OCI-LY1 (cell line): ENCODE measurements at regions not wholly inside any gene's neighbourhood (a gene's known extent, or its start where the extent isn't known, plus 50 kb on each side); places are given as distances from the start of the nearest gene placed in this dataset.
"Not testable (repeated sequence)": the region's sequence is repeated elsewhere in the genome, so short reads cannot be mapped to it uniquely, and the experiment has no call there.

Experiments
- H2AFZ ChIP-seq: fragments of 200-600 bp; sonication (generic), shearing (Covaris generic); 2 replicates; pipeline ENCODE4 v1.6.0; 2014; ENCODE audit warnings: antibody characterized with exemption, mild to moderate bottlenecking, low read length
- H3F3A ChIP-seq: fragments of 200-600 bp; sonication (generic), shearing (Covaris generic); 2 replicates; pipeline ENCODE4 v1.6.0; 2014; ENCODE audit warnings: mild to moderate bottlenecking, antibody characterized with exemption, low read length, moderate library complexity; ENCODE audit not compliant: insufficient read depth
- H3K27ac ChIP-seq: fragments of 200-600 bp; sonication (generic); 2 replicates; pipeline ENCODE4 v1.5.1; 2014; ENCODE audit warnings: low read length, mixed run types, mild to moderate bottlenecking, low read depth; ENCODE audit not compliant: poor library complexity, severe bottlenecking
- H3K27me3 ChIP-seq: fragments of 200-600 bp; sonication (generic); 2 replicates; pipeline ENCODE4 v1.6.0; 2014; ENCODE audit warnings: antibody characterized with exemption, mild to moderate bottlenecking, low read length, moderate library complexity; ENCODE audit not compliant: insufficient read depth
- H3K36me3 ChIP-seq: fragments of 200-600 bp; sonication (generic); 2 replicates; pipeline ENCODE4 v1.6.1; 2014; ENCODE audit warnings: mild to moderate bottlenecking, antibody characterized with exemption, low read length, moderate library complexity, mixed read lengths; ENCODE audit not compliant: insufficient read depth
- H3K4me1 ChIP-seq: fragments of 200-600 bp; sonication (generic); 2 replicates; pipeline ENCODE4 v1.5.1; 2014; ENCODE audit warnings: mild to moderate bottlenecking, low read length, moderate library complexity; ENCODE audit not compliant: insufficient read depth, severe bottlenecking
- H3K4me2 ChIP-seq: fragments of 200-600 bp; sonication (generic), shearing (Covaris generic); 2 replicates; pipeline ENCODE4 v1.6.1; 2014; ENCODE audit warnings: low read length
- H3K4me3 ChIP-seq: fragments of 200-600 bp; sonication (generic); 2 replicates; pipeline ENCODE4 v1.5.1; 2014; ENCODE audit warnings: low read length, low read depth, mild to moderate bottlenecking, mixed read lengths; ENCODE audit not compliant: poor library complexity, severe bottlenecking
- H3K79me2 ChIP-seq: fragments of 200-600 bp; shearing (Covaris generic); 2 replicates; pipeline ENCODE4 v1.6.1; 2016; ENCODE audit warnings: mixed run types, low read length, mixed read lengths; ENCODE audit not compliant: insufficient read depth
- H3K9ac ChIP-seq: fragments of 200-600 bp; sonication (generic), shearing (Covaris generic); 2 replicates; pipeline ENCODE4 v1.6.1; 2014; ENCODE audit warnings: mild to moderate bottlenecking, low read length, mixed read lengths
- H3K9me2 ChIP-seq: fragments of 200-600 bp; sonication (generic), shearing (Covaris generic); 2 replicates; pipeline ENCODE4 v1.6.1; 2014; ENCODE audit warnings: low read depth, mild to moderate bottlenecking, low read length, mixed read lengths
- H3K9me3 ChIP-seq: fragments of 200-600 bp; shearing (Covaris generic); 2 replicates; pipeline ENCODE4 v1.6.1; 2014; ENCODE audit warnings: low read length, mixed read lengths
- H4K20me1 ChIP-seq: fragments of 200-600 bp; sonication (generic), shearing (Covaris generic); 2 replicates; pipeline ENCODE4 v1.6.0; 2016; ENCODE audit warnings: mild to moderate bottlenecking, low read length; ENCODE audit not compliant: insufficient read depth

GRCh38 chr17:15856745-15857144 lies 88.2 kb upstream of the ADORA2B start:
- H3K9ac ChIP-seq, H3F3A ChIP-seq, H3K27me3 ChIP-seq, H3K9me2 ChIP-seq, H3K4me2 ChIP-seq, H3K27ac ChIP-seq, H2AFZ ChIP-seq, H3K9me3 ChIP-seq, H3K79me2 ChIP-seq, H3K4me3 ChIP-seq, H4K20me1 ChIP-seq, H3K4me1 ChIP-seq, H3K36me3 ChIP-seq: not testable (repeated sequence)

GRCh38 chr17:15858082-15858481 lies 86.8 kb upstream of the ADORA2B start:
- not testable (repeated sequence) for H3K9me3 ChIP-seq, H3K27ac ChIP-seq, H3F3A ChIP-seq, H3K9me2 ChIP-seq, H4K20me1 ChIP-seq, H3K4me3 ChIP-seq, H3K36me3 ChIP-seq, H3K4me1 ChIP-seq, H3K27me3 ChIP-seq, H2AFZ ChIP-seq, H3K9ac ChIP-seq, H3K4me2 ChIP-seq, H3K79me2 ChIP-seq

- not testable (repeated sequence) for H2AFZ ChIP-seq, H3K4me3 ChIP-seq
Measured at GRCh38 chr17:15860774-15861173, 84.2 kb upstream of the ADORA2B start.

GRCh38 chr17:15864061-15864460 lies 80.9 kb upstream of the ADORA2B start:
- not testable (repeated sequence) for H3K4me1 ChIP-seq, H3F3A ChIP-seq, H4K20me1 ChIP-seq, H3K9me3 ChIP-seq, H3K27me3 ChIP-seq, H3K9ac ChIP-seq, H3K9me2 ChIP-seq, H3K4me2 ChIP-seq, H3K36me3 ChIP-seq, H3K79me2 ChIP-seq, H2AFZ ChIP-seq, H3K27ac ChIP-seq, H3K4me3 ChIP-seq

More at GRCh38 chr17:15860774-15861173, 84.2 kb upstream of the ADORA2B start:
- not testable (repeated sequence) for H3F3A ChIP-seq, H3K27ac ChIP-seq, H3K4me2 ChIP-seq, H3K36me3 ChIP-seq, H3K9ac ChIP-seq, H3K27me3 ChIP-seq, H4K20me1 ChIP-seq, H3K9me2 ChIP-seq, H3K9me3 ChIP-seq, H3K4me1 ChIP-seq, H3K79me2 ChIP-seq

GRCh38 chr17:15864472-15864871 lies 80.5 kb upstream of the ADORA2B start:
- not testable (repeated sequence) for H3K79me2 ChIP-seq, H3K9me2 ChIP-seq, H3K4me2 ChIP-seq, H3K9ac ChIP-seq, H3K4me3 ChIP-seq, H4K20me1 ChIP-seq, H3K27ac ChIP-seq, H3K27me3 ChIP-seq, H2AFZ ChIP-seq, H3K9me3 ChIP-seq, H3K36me3 ChIP-seq, H3F3A ChIP-seq, H3K4me1 ChIP-seq

- not testable (repeated sequence) for H3K4me2 ChIP-seq, H3K4me3 ChIP-seq, H3K27ac ChIP-seq, H3K27me3 ChIP-seq, H3K36me3 ChIP-seq, H4K20me1 ChIP-seq, H3K79me2 ChIP-seq, H2AFZ ChIP-seq, H3K9me2 ChIP-seq, H3K4me1 ChIP-seq, H3F3A ChIP-seq, H3K9ac ChIP-seq, H3K9me3 ChIP-seq
Measured at GRCh38 chr17:15866015-15866414, 78.9 kb upstream of the ADORA2B start.

- H3K27ac ChIP-seq, H3K79me2 ChIP-seq: not testable (repeated sequence)
Measured at GRCh38 chr17:15867331-15867730, 77.6 kb upstream of the ADORA2B start.

GRCh38 chr17:15869868-15870267 lies 75.1 kb upstream of the ADORA2B start:
- not testable (repeated sequence) for H3K9me3 ChIP-seq, H3K9ac ChIP-seq, H3F3A ChIP-seq, H3K36me3 ChIP-seq, H3K4me1 ChIP-seq, H3K9me2 ChIP-seq, H3K27ac ChIP-seq, H3K4me3 ChIP-seq, H4K20me1 ChIP-seq, H3K27me3 ChIP-seq, H2AFZ ChIP-seq, H3K79me2 ChIP-seq, H3K4me2 ChIP-seq

More at GRCh38 chr17:15867331-15867730, 77.6 kb upstream of the ADORA2B start:
- not testable (repeated sequence) for H3K4me3 ChIP-seq, H3F3A ChIP-seq, H3K9me3 ChIP-seq, H3K4me1 ChIP-seq, H3K4me2 ChIP-seq, H3K9ac ChIP-seq, H3K36me3 ChIP-seq, H3K9me2 ChIP-seq, H4K20me1 ChIP-seq, H2AFZ ChIP-seq, H3K27me3 ChIP-seq
